ENCODE measurements at regions not wholly inside any gene's neighbourhood (a gene's known extent, or its start where the extent isn't known, plus 50 kb on each side); places are given as distances from the start of the nearest gene placed in this dataset.

DNA sequence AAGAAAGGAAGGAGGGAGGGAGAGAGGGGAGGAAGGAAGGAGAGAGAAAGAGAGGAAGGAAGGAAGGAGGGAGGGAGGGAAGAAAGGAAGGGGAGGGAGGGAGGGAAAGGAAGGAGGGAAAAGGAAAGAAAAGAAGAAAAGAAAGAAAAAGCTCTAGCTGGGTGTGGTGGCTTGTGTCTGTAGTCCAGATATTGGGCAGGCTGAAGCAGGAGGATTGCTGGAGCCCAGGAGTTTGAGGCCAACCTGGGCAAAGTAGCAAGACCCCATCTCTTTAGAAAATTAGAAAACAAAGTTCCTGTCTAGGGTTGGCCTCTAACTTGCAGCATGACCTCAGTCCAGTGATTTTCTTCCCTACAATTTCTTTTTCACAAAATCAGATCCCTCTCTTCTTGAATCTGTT lies 208.2 kb upstream of the NUDT4 start:
- Histone ChIP-seq H2AFZ (ENCODE audit: low read length) (no peak overlapping the region), H3K9me3 (ENCODE audit: low read length) (no peaks in the 10 kb centered on the region), H3K27ac (ENCODE audit: low read length) (no peak overlapping the region), H3K27me3 (ENCODE audit: low read length) (no peaks in the 10 kb centered on the region), H3K4me2 (ENCODE audit: low read length) (no peak overlapping the region), H3K36me3 (ENCODE audit: low read depth, low read length) (no peaks in the 10 kb centered on the region), H3K9ac (ENCODE audit: low read length) (no peak overlapping the region), H3K4me3 (ENCODE audit: low read length) (no peak overlapping the region), H3F3A (ENCODE audit: low read length, unreplicated experiment) (no peaks in the 10 kb centered on the region), H3K9me2 (replicated peaks; ENCODE audit: low read length) (no peaks in the 10 kb centered on the region), H3K4me1 (ENCODE audit: insufficient read depth, low read length) (peaks cover 11% of the 10 kb centered on the region; the same call in 1 of the 2 replicates), H4K20me1 (ENCODE audit: low read length) (no peaks in the 10 kb centered on the region), H3K79me2 (ENCODE audit: low read length) (no peaks in the 10 kb centered on the region)
- TF ChIP-seq, protein P1, sequence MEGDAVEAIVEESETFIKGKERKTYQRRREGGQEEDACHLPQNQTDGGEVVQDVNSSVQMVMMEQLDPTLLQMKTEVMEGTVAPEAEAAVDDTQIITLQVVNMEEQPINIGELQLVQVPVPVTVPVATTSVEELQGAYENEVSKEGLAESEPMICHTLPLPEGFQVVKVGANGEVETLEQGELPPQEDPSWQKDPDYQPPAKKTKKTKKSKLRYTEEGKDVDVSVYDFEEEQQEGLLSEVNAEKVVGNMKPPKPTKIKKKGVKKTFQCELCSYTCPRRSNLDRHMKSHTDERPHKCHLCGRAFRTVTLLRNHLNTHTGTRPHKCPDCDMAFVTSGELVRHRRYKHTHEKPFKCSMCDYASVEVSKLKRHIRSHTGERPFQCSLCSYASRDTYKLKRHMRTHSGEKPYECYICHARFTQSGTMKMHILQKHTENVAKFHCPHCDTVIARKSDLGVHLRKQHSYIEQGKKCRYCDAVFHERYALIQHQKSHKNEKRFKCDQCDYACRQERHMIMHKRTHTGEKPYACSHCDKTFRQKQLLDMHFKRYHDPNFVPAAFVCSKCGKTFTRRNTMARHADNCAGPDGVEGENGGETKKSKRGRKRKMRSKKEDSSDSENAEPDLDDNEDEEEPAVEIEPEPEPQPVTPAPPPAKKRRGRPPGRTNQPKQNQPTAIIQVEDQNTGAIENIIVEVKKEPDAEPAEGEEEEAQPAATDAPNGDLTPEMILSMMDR (conservative IDR thresholded peaks at IDR 0.05; ENCODE audit: low read depth, low read length) = no peak
- TF ChIP-seq EZH2 (IDR thresholded peaks at IDR 0.05; ENCODE audit: low read length, unreplicated experiment) = no peak
- TF ChIP-seq EZH2phosphoT487 (IDR thresholded peaks at IDR 0.05; ENCODE audit: borderline replicate concordance, low read length) = no peak
- no TSS peak for BruUV-seq (replicated peaks)
- DNase-seq (no peak), ATAC-seq (no peak)
- intact Hi-C loops (cut with micrococcal nuclease) = no loop called here
- CTCF ChIA-PET = no interaction called here
- POLR2A ChIA-PET (ENCODE audit: unreplicated experiment) = interaction anchor here (0.6 kb wide), 1 partner anchor 16 kb away, joined by 3 read pairs; no protein-coding TSS in a partner anchor

DNA sequence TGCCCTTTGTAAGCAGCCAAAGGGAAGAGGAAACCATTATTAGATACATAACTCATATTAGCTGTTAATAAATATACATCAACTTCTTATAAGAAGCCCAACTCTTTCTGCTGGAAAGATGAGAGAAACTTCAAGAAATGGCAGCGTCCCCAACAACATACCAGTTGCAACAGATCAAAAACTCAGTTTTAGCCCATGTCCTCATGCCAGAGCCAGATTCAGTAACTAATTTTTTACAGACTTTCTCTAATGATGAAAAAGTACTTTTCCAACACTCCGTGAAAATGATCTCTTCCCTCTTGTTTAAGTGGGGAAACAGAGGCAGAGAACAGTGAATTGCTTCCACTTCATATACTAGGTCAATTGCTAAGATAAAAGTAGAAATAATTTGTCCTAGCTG lies 206.8 kb upstream of the NUDT4 start:
- ChIA-PET POLR2A (ENCODE audit: unreplicated experiment) (no interaction called here), CTCF (no interaction called here)
- Histone ChIP-seq H3K79me2 (ENCODE audit: low read length) (no peaks in the 10 kb centered on the region), H3K9ac (ENCODE audit: low read length) (no peak overlapping the region), H3K9me3 (ENCODE audit: low read length) (no peaks in the 10 kb centered on the region), H3K27me3 (ENCODE audit: low read length) (no peaks in the 10 kb centered on the region), H3F3A (ENCODE audit: low read length, unreplicated experiment) (no peaks in the 10 kb centered on the region), H3K27ac (ENCODE audit: low read length) (no peak overlapping the region), H3K36me3 (ENCODE audit: low read depth, low read length) (no peaks in the 10 kb centered on the region), H4K20me1 (ENCODE audit: low read length) (no peaks in the 10 kb centered on the region), H3K4me2 (ENCODE audit: low read length) (no peak overlapping the region), H3K4me3 (ENCODE audit: low read length) (no peak overlapping the region), H3K9me2 (replicated peaks; ENCODE audit: low read length) (no peaks in the 10 kb centered on the region), H2AFZ (ENCODE audit: low read length) (no peak overlapping the region), H3K4me1 (ENCODE audit: insufficient read depth, low read length) (peaks cover 10% of the 10 kb centered on the region; the same call in 1 of the 2 replicates)
- BruUV-seq (replicated peaks) = no TSS peak
- DNase-seq (no peak), ATAC-seq (no peak)
- intact Hi-C loops (cut with micrococcal nuclease) = no loop called here
- TF ChIP-seq EZH2phosphoT487 (IDR thresholded peaks at IDR 0.05; ENCODE audit: borderline replicate concordance, low read length) = no peak
- TF ChIP-seq EZH2 (IDR thresholded peaks at IDR 0.05; ENCODE audit: low read length, unreplicated experiment) = no peak
- TF ChIP-seq, protein P1 (conservative IDR thresholded peaks at IDR 0.05; ENCODE audit: low read depth, low read length) = no peak

DNA sequence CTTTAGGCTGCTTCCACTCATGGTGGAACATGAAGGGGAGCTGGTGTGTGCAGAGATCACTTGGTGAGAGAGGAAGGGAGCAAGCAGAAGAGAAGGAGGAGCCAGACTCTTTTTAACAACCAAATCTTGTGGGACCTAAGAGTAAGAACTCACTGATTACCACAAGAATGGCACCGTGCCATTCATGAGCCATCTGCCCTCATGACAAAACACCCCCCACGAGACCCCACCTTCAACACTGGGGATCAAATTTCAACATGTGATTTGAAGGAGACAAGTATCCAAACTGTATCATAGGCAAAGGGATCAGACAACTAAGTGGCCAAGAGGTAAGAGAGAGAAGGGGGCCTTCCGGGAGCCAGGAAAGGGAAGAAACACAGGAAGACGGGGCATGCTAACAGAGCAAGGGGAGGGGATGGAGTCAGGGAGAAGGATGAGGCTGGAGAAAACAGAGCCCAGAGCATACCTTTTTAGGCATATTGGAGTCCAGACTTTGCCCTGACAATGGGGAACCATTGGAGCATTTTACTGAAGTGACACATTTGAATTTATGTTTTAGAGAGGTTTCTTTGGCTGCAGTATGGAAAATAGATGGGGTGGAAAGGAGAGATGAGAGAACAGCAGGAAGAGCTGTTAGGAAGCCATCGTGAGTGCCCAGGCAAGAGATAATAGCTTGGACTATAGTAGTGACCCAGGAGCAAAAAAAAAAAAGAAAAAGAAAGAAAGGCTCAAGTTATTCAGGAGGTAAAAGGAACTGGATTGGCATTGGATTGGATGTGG lies 204.4 kb upstream of the NUDT4 start:
- Histone ChIP-seq H3K4me2 (ENCODE audit: low read length) (no peak overlapping the region), H3K27me3 (ENCODE audit: low read length) (no peaks in the 10 kb centered on the region), H3K4me1 (ENCODE audit: insufficient read depth, low read length) (no peaks in the 10 kb centered on the region), H2AFZ (ENCODE audit: low read length) (no peak overlapping the region), H4K20me1 (ENCODE audit: low read length) (no peaks in the 10 kb centered on the region), H3K9me2 (replicated peaks; ENCODE audit: low read length) (no peaks in the 10 kb centered on the region), H3K79me2 (ENCODE audit: low read length) (no peaks in the 10 kb centered on the region), H3K36me3 (ENCODE audit: low read depth, low read length) (no peaks in the 10 kb centered on the region), H3K4me3 (ENCODE audit: low read length) (no peak overlapping the region), H3K9me3 (ENCODE audit: low read length) (no peaks in the 10 kb centered on the region), H3K9ac (ENCODE audit: low read length) (no peak overlapping the region), H3K27ac (ENCODE audit: low read length) (no peak overlapping the region), H3F3A (ENCODE audit: low read length, unreplicated experiment) (no peaks in the 10 kb centered on the region)
- DNase-seq (no peak), ATAC-seq (no peak)
- TF ChIP-seq EZH2 (IDR thresholded peaks at IDR 0.05; ENCODE audit: low read length, unreplicated experiment) = no peak
- TF ChIP-seq, protein P1 (conservative IDR thresholded peaks at IDR 0.05; ENCODE audit: low read depth, low read length) = no peak
- no peak for TF ChIP-seq EZH2phosphoT487 (IDR thresholded peaks at IDR 0.05; ENCODE audit: borderline replicate concordance, low read length)
- intact Hi-C loops (cut with micrococcal nuclease) = no loop called here
- ChIA-PET POLR2A (ENCODE audit: unreplicated experiment) (no interaction called here), CTCF (interaction anchor here (0.6 kb wide), 1 partner anchor 33 kb away, joined by 3 read pairs; no protein-coding TSS in a partner anchor)
- BruUV-seq (replicated peaks) = no TSS peak

Data from PC-3 (cell line).